Loucy (cell line): ENCODE measurements at regions not wholly inside any gene's neighbourhood (a gene's known extent, or its start where the extent isn't known, plus 50 kb on each side); places are given as distances from the start of the nearest gene placed in this dataset.

Experiments
- EZH2phosphoT487 ChIP-seq: fragments of 200-600 bp; IDR thresholded peaks from 2 replicates; pipeline ENCODE4 v1.6.1; 2018; ENCODE audit warnings: antibody characterized with exemption, mild to moderate bottlenecking, moderate library complexity, borderline replicate concordance
- TF ChIP-seq, protein P1 (sequence below): fragments of 200-600 bp; sonication (generic); conservative IDR thresholded peaks from 2 replicates; pipeline ENCODE4 v1.5.1; 2014; ENCODE audit warnings: mild to moderate bottlenecking, antibody characterized with exemption, low read length

DNA sequence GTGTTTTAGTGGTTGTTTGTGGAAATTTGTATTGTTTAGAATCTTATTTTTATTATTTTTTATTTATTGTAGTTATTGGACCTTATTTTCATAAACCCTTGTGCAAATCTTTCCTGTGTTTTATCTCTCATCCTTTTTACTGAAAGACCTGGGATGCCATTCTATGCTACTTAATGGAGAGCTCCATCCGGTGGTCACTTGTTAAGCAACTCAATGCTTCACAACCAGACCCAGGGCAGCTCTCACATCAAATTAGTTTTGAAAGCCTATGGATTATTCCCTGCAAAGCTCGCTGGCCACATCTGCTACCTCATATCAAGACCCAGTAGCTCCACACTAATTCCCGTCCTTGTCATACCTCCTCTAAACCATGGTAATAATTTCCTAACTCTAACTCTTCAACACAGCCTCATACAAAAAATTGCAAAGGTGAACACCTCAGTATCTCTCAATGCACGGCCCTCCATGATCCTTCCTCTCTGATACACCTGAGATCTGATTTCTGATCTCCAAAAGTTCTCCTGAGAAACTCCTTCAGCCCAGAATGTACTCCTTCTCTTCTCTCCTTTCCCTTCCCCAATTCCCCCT lies 296.6 kb upstream of the MANEA start:
- TF ChIP-seq, protein P1, sequence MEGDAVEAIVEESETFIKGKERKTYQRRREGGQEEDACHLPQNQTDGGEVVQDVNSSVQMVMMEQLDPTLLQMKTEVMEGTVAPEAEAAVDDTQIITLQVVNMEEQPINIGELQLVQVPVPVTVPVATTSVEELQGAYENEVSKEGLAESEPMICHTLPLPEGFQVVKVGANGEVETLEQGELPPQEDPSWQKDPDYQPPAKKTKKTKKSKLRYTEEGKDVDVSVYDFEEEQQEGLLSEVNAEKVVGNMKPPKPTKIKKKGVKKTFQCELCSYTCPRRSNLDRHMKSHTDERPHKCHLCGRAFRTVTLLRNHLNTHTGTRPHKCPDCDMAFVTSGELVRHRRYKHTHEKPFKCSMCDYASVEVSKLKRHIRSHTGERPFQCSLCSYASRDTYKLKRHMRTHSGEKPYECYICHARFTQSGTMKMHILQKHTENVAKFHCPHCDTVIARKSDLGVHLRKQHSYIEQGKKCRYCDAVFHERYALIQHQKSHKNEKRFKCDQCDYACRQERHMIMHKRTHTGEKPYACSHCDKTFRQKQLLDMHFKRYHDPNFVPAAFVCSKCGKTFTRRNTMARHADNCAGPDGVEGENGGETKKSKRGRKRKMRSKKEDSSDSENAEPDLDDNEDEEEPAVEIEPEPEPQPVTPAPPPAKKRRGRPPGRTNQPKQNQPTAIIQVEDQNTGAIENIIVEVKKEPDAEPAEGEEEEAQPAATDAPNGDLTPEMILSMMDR: peak; percentile 38; the same call in 1 of the 2 replicates
- TF ChIP-seq EZH2phosphoT487: no peak
